CD14-positive monocyte (primary cell): ENCODE measurements at regions not wholly inside any gene's neighbourhood (a gene's known extent, or its start where the extent isn't known, plus 50 kb on each side); places are given as distances from the start of the nearest gene placed in this dataset.

Experiments
- DNase-seq, 3 donors: peaks; one replicate each; pipeline ENCODE4 v3.0.0-alpha.2; 2011 to 2022
- H2AFZ ChIP-seq: 2 replicates; pipeline ENCODE4 v1.6.0; 2012; ENCODE audit warnings: mild to moderate bottlenecking, low read depth, low read length, inconsistent platforms; ENCODE audit not compliant: insufficient read depth, poor library complexity, severe bottlenecking
- H3K27ac ChIP-seq, 2 donors: 1 replicate in 1 of 2; 2 replicates in 1 of 2; pipeline ENCODE4 v1.5.1; 2012 to 2013; ENCODE audit warnings: low read length in 2 of 2, control low read depth in 1 of 2, inconsistent platforms in 1 of 2, low read depth in 1 of 2, mild to moderate bottlenecking in 1 of 2
- H3K27me3 ChIP-seq, 2 donors: one replicate each; pipeline versions ENCODE4 v1.6.0 to v1.6.1; 2011 to 2013; ENCODE audit warnings: low read length in 2 of 2; ENCODE audit not compliant: control insufficient read depth in 2 of 2, insufficient read depth in 2 of 2
- H3K36me3 ChIP-seq, 2 donors: replicated peaks in 1 of 2; 1 replicate in 1 of 2; 2 replicates in 1 of 2; pipeline versions ENCODE4 v1.5.1 to v1.6.1; 2012 to 2013; ENCODE audit warnings: low read length in 2 of 2, control low read depth in 1 of 2, inconsistent platforms in 1 of 2, mild to moderate bottlenecking in 1 of 2; ENCODE audit not compliant: insufficient read depth in 2 of 2, control insufficient read depth in 1 of 2
- H3K4me1 ChIP-seq, 2 donors: 1 replicate in 1 of 2; 2 replicates in 1 of 2; pipeline versions ENCODE4 v1.5.1 to v1.6.1; 2012 to 2013; ENCODE audit warnings: low read length in 2 of 2, control low read depth in 1 of 2, inconsistent platforms in 1 of 2, mild to moderate bottlenecking in 1 of 2, moderate library complexity in 1 of 2; ENCODE audit not compliant: insufficient read depth in 2 of 2, control insufficient read depth in 1 of 2
- H3K4me2 ChIP-seq: replicated peaks from 2 replicates; pipeline ENCODE3; 2012; ENCODE audit warnings: low read length, moderate library complexity, mild to moderate bottlenecking; ENCODE audit not compliant: poor library complexity, severe bottlenecking; ENCODE audit errors: extremely low read depth
- H3K4me3 ChIP-seq, 3 experiments: fragments of 200-600 bp in 1 of 3; sonication (generic) in 1 of 3; replicated peaks in 1 of 3; 1 replicate in 2 of 3; 2 replicates in 1 of 3; pipeline ENCODE4 v1.5.1; 2011 to 2013; ENCODE audit warnings: low read length in 3 of 3, mild to moderate bottlenecking in 3 of 3, control low read depth in 2 of 3, low read depth in 2 of 3, inconsistent platforms in 1 of 3, moderate library complexity in 1 of 3
- H3K79me2 ChIP-seq: 2 replicates; pipeline ENCODE4 v1.6.0; 2012; ENCODE audit warnings: mild to moderate bottlenecking, control low read depth, inconsistent platforms, low read length, moderate library complexity; ENCODE audit not compliant: insufficient read depth
- H3K9ac ChIP-seq: 2 replicates; pipeline ENCODE4 v1.6.0; 2017; ENCODE audit warnings: low read length, mild to moderate bottlenecking; ENCODE audit not compliant: insufficient read depth, poor library complexity, severe bottlenecking
- H3K9me3 ChIP-seq, 2 donors: replicated peaks in 1 of 2; 1 replicate in 1 of 2; 2 replicates in 1 of 2; pipeline versions ENCODE4 v1.5.1 to v1.6.1; 2012 to 2013; ENCODE audit warnings: low read length in 2 of 2, control low read depth in 1 of 2; ENCODE audit not compliant: control insufficient read depth in 1 of 2, insufficient read depth in 1 of 2
- H4K20me1 ChIP-seq: 2 replicates; pipeline ENCODE4 v1.6.0; 2012; ENCODE audit warnings: mild to moderate bottlenecking, low read length, control low read depth, moderate library complexity; ENCODE audit not compliant: insufficient read depth
- H3K27ac Mint-ChIP-seq, 7 donors: one replicate each; pipeline ENCODE4 v1.8.0; 2020; ENCODE audit warnings: mild to moderate bottlenecking in 7 of 7, mixed read lengths in 7 of 7, moderate library complexity in 6 of 7, inconsistent platforms in 2 of 7
- H3K27me3 Mint-ChIP-seq, 3 donors: one replicate each; pipeline ENCODE4 v1.8.0; 2021 to 2022; ENCODE audit warnings: low read depth in 3 of 3, mild to moderate bottlenecking in 3 of 3, mixed read lengths in 3 of 3, moderate library complexity in 3 of 3, inconsistent platforms in 1 of 3
- H3K36me3 Mint-ChIP-seq, 2 donors: one replicate each; pipeline ENCODE4 v1.8.0; 2020; ENCODE audit warnings: mixed read lengths in 2 of 2, inconsistent platforms in 1 of 2, mild to moderate bottlenecking in 1 of 2
- H3K4me1 Mint-ChIP-seq: one replicate; pipeline ENCODE4 v1.8.0; 2020; ENCODE audit warnings: mild to moderate bottlenecking, mixed read lengths
- H3K4me3 Mint-ChIP-seq, 2 donors: one replicate each; pipeline ENCODE4 v1.8.0; 2020; ENCODE audit warnings: mild to moderate bottlenecking in 2 of 2, mixed read lengths in 2 of 2, moderate library complexity in 1 of 2
- H3K9me3 Mint-ChIP-seq, 7 donors: one replicate each; pipeline ENCODE4 v1.8.0; 2020 to 2022; ENCODE audit warnings: mixed read lengths in 7 of 7, mild to moderate bottlenecking in 6 of 7, moderate library complexity in 6 of 7, inconsistent platforms in 2 of 7
- CTCF ChIP-seq: fragments of 200-600 bp; IDR thresholded peaks from one replicate; pipeline ENCODE4 v1.8.0; 2022; ENCODE audit warnings: antibody characterized with exemption, mild to moderate bottlenecking
- WGBS: methylation state at CpG from one replicate; pipeline ENCODE4 v1.1.5; 2013; ENCODE audit warnings: missing lambda C conversion rate; ENCODE audit not compliant: insufficient coverage; 5-methylcytosine and 5-hydroxymethylcytosine counted together
- intact Hi-C, 2 donors: fragments of 100-400 bp; cut with micrococcal nuclease; formaldehyde crosslinking; loops; one replicate each; pipeline versions ENCODE4 v1.15.0 to v1.15.1; 2023

GRCh38 chr7:16114633-16115032, 306.7 kb downstream of the CRPPA start:
- no peak overlapping the region for H3K9ac ChIP-seq
- H3K4me1 ChIP-seq: no peaks in the 10 kb centered on the region
- no peak overlapping the region for H3K4me3 Mint-ChIP-seq
- no peak overlapping the region for H3K4me3 ChIP-seq
- no peak overlapping the region for H3K27ac ChIP-seq
- peaks cover 0 to 9% (median 3%) of the 10 kb centered on the region in 7 donors for H3K9me3 Mint-ChIP-seq
- DNase-seq: no peak
- TF ChIP-seq CTCF: no peak
- H3K36me3 Mint-ChIP-seq: no peaks in the 10 kb centered on the region
- H3K4me1 Mint-ChIP-seq: no peaks in the 10 kb centered on the region
- H4K20me1 ChIP-seq: no peaks in the 10 kb centered on the region
- no CpG with 5 or more reads among the region's 1 CpG for WGBS
- no peak overlapping the region for H3K27ac Mint-ChIP-seq
- no peaks in the 10 kb centered on the region for H3K27me3 ChIP-seq
- no peak overlapping the region for H2AFZ ChIP-seq
- H3K36me3 ChIP-seq: no peaks in the 10 kb centered on the region
- intact Hi-C loops: no loop called here
- peaks cover 0 to 2% (median 0%) of the 10 kb centered on the region in 3 donors for H3K27me3 Mint-ChIP-seq
- H3K79me2 ChIP-seq: no peaks in the 10 kb centered on the region
- peaks cover 0 to 10% of the 10 kb centered on the region in 2 donors for H3K9me3 ChIP-seq
- no peak overlapping the region for H3K4me2 ChIP-seq

DNA sequence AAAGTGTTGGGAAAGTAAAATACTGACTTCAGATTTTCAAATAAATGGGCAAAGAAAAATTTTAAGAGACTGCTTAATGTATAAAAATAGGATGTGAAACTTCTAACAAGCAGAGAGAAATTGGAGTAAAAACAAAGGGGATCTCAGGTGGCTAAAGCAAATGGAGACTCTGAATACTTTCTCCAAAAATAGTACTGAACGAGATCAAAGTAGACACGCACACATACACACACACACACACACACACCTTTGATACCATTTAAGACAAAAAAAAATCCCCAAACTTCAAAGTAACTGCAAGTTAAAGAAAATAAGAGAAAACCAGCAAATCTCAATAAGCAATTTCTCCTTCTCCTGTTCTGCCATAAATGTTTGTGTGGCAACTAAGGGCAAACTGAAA, 307.3 kb downstream of the CRPPA start:
- Mint-ChIP-seq H3K27me3 (peaks cover 0 to 2% (median 0%) of the 10 kb centered on the region in 3 donors), H3K27ac (no peak overlapping the region), H3K36me3 (no peaks in the 10 kb centered on the region), H3K4me1 (no peaks in the 10 kb centered on the region), H3K4me3 (no peak overlapping the region), H3K9me3 (peaks cover 0 to 9% (median 3%) of the 10 kb centered on the region in 7 donors)
- Histone ChIP-seq H4K20me1 (no peaks in the 10 kb centered on the region), H3K4me3 (no peak overlapping the region), H3K9ac (no peak overlapping the region), H3K79me2 (no peaks in the 10 kb centered on the region), H3K36me3 (no peaks in the 10 kb centered on the region), H2AFZ (no peak overlapping the region), H3K4me1 (no peaks in the 10 kb centered on the region), H3K27ac (no peak overlapping the region), H3K27me3 (no peaks in the 10 kb centered on the region), H3K9me3 (peaks cover 0 to 10% of the 10 kb centered on the region in 2 donors), H3K4me2 (no peak overlapping the region)
- 60% methylated on average over 1 of the region's 2 CpGs for WGBS
- no peak for TF ChIP-seq CTCF
- intact Hi-C loops: no loop called here
- DNase-seq: no peak
